ENCODE measurements at regions not wholly inside any gene's neighbourhood (a gene's known extent, or its start where the extent isn't known, plus 50 kb on each side); places are given as distances from the start of the nearest gene placed in this dataset.

- TF ChIP-seq CTCF (IDR thresholded peaks at IDR 0.05) (no peak), EP300 (IDR thresholded peaks at IDR 0.05) (no peak)
Observed at GRCh38 chr17:33684735-33685134, 391.6 kb upstream of the ASIC2 start.
